Endothelial cell of umbilical vein (primary cell): ENCODE measurements at regions not wholly inside any gene's neighbourhood (a gene's known extent, or its start where the extent isn't known, plus 50 kb on each side); places are given as distances from the start of the nearest gene placed in this dataset.
A peak's percentile ranks its signal among the peaks of the same experiment; 100 is the strongest.

Experiments used
- BruUV-seq: library from RNA; stranded (reverse); fragments of 400-500 nt; replicated peaks from 2 replicates; lab custom pipeline; 2021; lab: Mats Ljungman, UMichigan
- CTCF ChIA-PET: fragments of 300-600, 350-600 bp; sonication (Branson Sonifier 250); formaldehyde crosslinking; loops from one replicate; lab custom pipeline; 2021; ENCODE audit warnings: antibody characterized with exemption, inconsistent platforms; lab: Charles Lee
- POLR2A ChIA-PET: fragments of 300-600, 350-600 bp; sonication (Branson Sonifier 250); formaldehyde crosslinking; loops from one replicate; lab custom pipeline; 2021; ENCODE audit warnings: antibody characterized with exemption, inconsistent platforms; lab: Charles Lee
- DNase-seq: peaks from one replicate; pipeline ENCODE4 v3.0.0-alpha.2; 2011; ENCODE audit warnings: low read depth, low spot score
- FAIRE-seq: peaks from 2 replicates; lab custom pipeline; 2011; peaks lifted over from hg19 to GRCh38; lab: Jason Lieb, UNC
- H2AFZ ChIP-seq: 2 replicates; pipeline ENCODE4 v1.6.0; 2012; ENCODE audit warnings: low read depth, low read length, control low read depth, inconsistent platforms
- H3K27ac ChIP-seq: 2 replicates; pipeline ENCODE4 v1.5.1; 2011; ENCODE audit warnings: low read depth, mild to moderate bottlenecking, control low read depth, low read length, moderate library complexity; ENCODE audit not compliant: insufficient read depth
- H3K27me3 ChIP-seq, 2 experiments: 2 replicates each; pipeline versions ENCODE4 v1.6.0 to v1.6.1; 2011; ENCODE audit warnings: low read length in 2 of 2, mixed read lengths in 1 of 2; ENCODE audit not compliant: control insufficient read depth in 2 of 2, insufficient read depth in 2 of 2
- H3K36me3 ChIP-seq, 2 experiments: 2 replicates in 1 of 2; 3 replicates in 1 of 2; pipeline ENCODE4 v1.5.1; 2011; ENCODE audit warnings: low read length in 2 of 2, mild to moderate bottlenecking in 1 of 2, moderate library complexity in 1 of 2; ENCODE audit not compliant: control insufficient read depth in 2 of 2, insufficient read depth in 2 of 2; ENCODE audit errors: extremely low read depth in 1 of 2
- H3K4me1 ChIP-seq: 3 replicates; pipeline ENCODE4 v1.5.1; 2011; ENCODE audit warnings: mild to moderate bottlenecking, low read length; ENCODE audit not compliant: control insufficient read depth, insufficient read depth; ENCODE audit errors: extremely low read depth
- H3K4me2 ChIP-seq: 2 replicates; pipeline ENCODE4 v1.6.1; 2011; ENCODE audit warnings: low read length, control low read depth, mixed read lengths; ENCODE audit not compliant: insufficient read depth
- H3K4me3 ChIP-seq, 3 experiments: fragments of 200-600 bp in 1 of 3; sonication (generic), shearing (Covaris generic) in 1 of 3; replicated peaks in 1 of 3; 2 replicates each; pipeline ENCODE4 v1.5.1; 2011 to 2016; ENCODE audit warnings: control low read depth in 3 of 3, low read length in 3 of 3, mild to moderate bottlenecking in 2 of 3, inconsistent platforms in 1 of 3, low read depth in 1 of 3, moderate library complexity in 1 of 3; ENCODE audit not compliant: insufficient read depth in 1 of 3
- H3K79me2 ChIP-seq: 2 replicates; pipeline ENCODE4 v1.6.0; 2012; ENCODE audit warnings: low read length, inconsistent platforms; ENCODE audit not compliant: control insufficient read depth, insufficient read depth
- H3K9ac ChIP-seq: replicated peaks from 2 replicates; pipeline ENCODE3; 2011; ENCODE audit warnings: low read length, control low read depth; ENCODE audit not compliant: insufficient read depth; ENCODE audit errors: extremely low read depth
- H3K9me1 ChIP-seq: replicated peaks from 3 replicates; pipeline ENCODE4 v1.6.0; 2011; ENCODE audit warnings: mild to moderate bottlenecking, low read length; ENCODE audit not compliant: control insufficient read depth, insufficient read depth; ENCODE audit errors: extremely low read depth
- H3K9me3 ChIP-seq: replicated peaks from 2 replicates; pipeline ENCODE4 v1.5.1; 2012; ENCODE audit warnings: low read length, inconsistent platforms; ENCODE audit not compliant: control insufficient read depth, insufficient read depth
- H4K20me1 ChIP-seq: replicated peaks from 2 replicates; pipeline ENCODE3; 2011; ENCODE audit warnings: mild to moderate bottlenecking, low read length; ENCODE audit not compliant: control insufficient read depth, insufficient read depth; ENCODE audit errors: extremely low read depth
- EZH2 ChIP-seq: IDR thresholded peaks from 2 replicates; pipeline ENCODE4 v1.6.1; 2012; ENCODE audit warnings: borderline replicate concordance, low read depth, mild to moderate bottlenecking, moderate library complexity, low read length, inconsistent platforms; ENCODE audit not compliant: severe bottlenecking
- FOS ChIP-seq: IDR thresholded peaks from 2 replicates; pipeline ENCODE4 v1.6.1; 2011; ENCODE audit warnings: mild to moderate bottlenecking, low read length, moderate library complexity, borderline replicate concordance; ENCODE audit not compliant: insufficient read depth
- GATA2 ChIP-seq: IDR thresholded peaks from 2 replicates; pipeline ENCODE4 v1.7.0; 2011; ENCODE audit warnings: low read depth, mild to moderate bottlenecking, moderate library complexity, mixed read lengths, low read length; ENCODE audit not compliant: insufficient read length, insufficient read depth
- JUN ChIP-seq: IDR thresholded peaks from 2 replicates; pipeline ENCODE4 v1.6.1; 2011; ENCODE audit warnings: borderline replicate concordance, low read depth; ENCODE audit not compliant: insufficient read length, insufficient read depth
- MYC ChIP-seq: IDR thresholded peaks from one replicate; pipeline ENCODE4 v1.6.1; 2011; ENCODE audit warnings: mild to moderate bottlenecking, low read depth, low read length
- POLR2A ChIP-seq: IDR thresholded peaks from 2 replicates; pipeline ENCODE4 v1.6.1; 2012; ENCODE audit warnings: low read depth, mild to moderate bottlenecking, control low read depth, low read length
- POLR2AphosphoS5 ChIP-seq: IDR thresholded peaks from 2 replicates; pipeline ENCODE4 v1.6.1; 2012; ENCODE audit warnings: low read depth, mild to moderate bottlenecking, control low read depth, low read length, moderate library complexity; ENCODE audit not compliant: insufficient read depth
- dilution Hi-C: fragments of 300-500 bp; cut with MboI; formaldehyde crosslinking; loops from one replicate; pipeline ENCODE4 v1.15.0; 2019; ENCODE audit warnings: low sequenced_read_pairs; ENCODE audit not compliant: extremely low pct_ligation_motif_present
- intact Hi-C: fragments of 100-400 bp; cut with micrococcal nuclease; formaldehyde crosslinking; loops from one replicate; pipeline ENCODE4 v1.10.0; 2022
- TF ChIP-seq, protein P1 (sequence below), 2 donors: IDR thresholded peaks; 1 replicate in 1 of 2; 2 replicates in 1 of 2; pipeline ENCODE4 v1.5.1; 2011; ENCODE audit warnings: low read length in 2 of 2, mild to moderate bottlenecking in 2 of 2, moderate library complexity in 2 of 2, control low read depth in 1 of 2, inconsistent platforms in 1 of 2, low read depth in 1 of 2; ENCODE audit not compliant: insufficient read depth in 1 of 2; ENCODE audit errors: extremely low read depth in 1 of 2
- TF ChIP-seq, protein P2 (sequence below): IDR thresholded peaks from 2 replicates; pipeline ENCODE4 v1.6.1; 2011; ENCODE audit not compliant: insufficient read depth, insufficient read length

DNA sequence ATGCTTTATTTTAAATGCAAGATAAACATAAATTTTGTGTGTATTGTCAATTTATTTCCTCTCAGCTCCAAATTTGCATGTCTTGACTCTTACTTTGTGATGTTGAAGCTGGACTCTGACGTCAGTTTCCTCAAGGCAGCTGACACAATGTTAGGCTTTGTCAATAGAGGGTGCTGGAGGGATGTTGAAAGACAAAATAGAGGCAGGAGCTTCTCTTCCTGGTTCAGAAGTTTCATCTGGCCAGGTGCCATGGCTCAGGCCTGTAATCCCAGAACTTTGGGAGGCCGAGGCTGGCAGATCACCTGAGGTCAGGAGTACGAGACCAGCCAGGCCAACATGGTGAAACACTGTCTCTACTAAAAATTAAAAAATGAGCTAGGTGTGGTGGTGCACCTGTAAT, 408.6 kb downstream of the GBE1 start:
- no peaks in the 10 kb centered on the region for H3K9me3 ChIP-seq
- no peaks in the 10 kb centered on the region for H3K36me3 ChIP-seq
- TF ChIP-seq FOS: no peak
- TF ChIP-seq, protein P1, sequence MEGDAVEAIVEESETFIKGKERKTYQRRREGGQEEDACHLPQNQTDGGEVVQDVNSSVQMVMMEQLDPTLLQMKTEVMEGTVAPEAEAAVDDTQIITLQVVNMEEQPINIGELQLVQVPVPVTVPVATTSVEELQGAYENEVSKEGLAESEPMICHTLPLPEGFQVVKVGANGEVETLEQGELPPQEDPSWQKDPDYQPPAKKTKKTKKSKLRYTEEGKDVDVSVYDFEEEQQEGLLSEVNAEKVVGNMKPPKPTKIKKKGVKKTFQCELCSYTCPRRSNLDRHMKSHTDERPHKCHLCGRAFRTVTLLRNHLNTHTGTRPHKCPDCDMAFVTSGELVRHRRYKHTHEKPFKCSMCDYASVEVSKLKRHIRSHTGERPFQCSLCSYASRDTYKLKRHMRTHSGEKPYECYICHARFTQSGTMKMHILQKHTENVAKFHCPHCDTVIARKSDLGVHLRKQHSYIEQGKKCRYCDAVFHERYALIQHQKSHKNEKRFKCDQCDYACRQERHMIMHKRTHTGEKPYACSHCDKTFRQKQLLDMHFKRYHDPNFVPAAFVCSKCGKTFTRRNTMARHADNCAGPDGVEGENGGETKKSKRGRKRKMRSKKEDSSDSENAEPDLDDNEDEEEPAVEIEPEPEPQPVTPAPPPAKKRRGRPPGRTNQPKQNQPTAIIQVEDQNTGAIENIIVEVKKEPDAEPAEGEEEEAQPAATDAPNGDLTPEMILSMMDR (IDR thresholded peaks at IDR 0.05; ENCODE audit: extremely low read depth in 1 of 2, insufficient read depth in 1 of 2, low read depth in 1 of 2, low read length in 2 of 2): peak; percentile 16 to 38
- no peak overlapping the region for H3K4me3 ChIP-seq
- DNase-seq: peak; percentile 85
- ChIA-PET POLR2A (no interaction called here), CTCF (interaction anchor here (0.6 to 2.2 kb wide), 41 partner anchors 9 to 781 kb away, joined by 3 to 25 read pairs (median 4); no protein-coding TSS in a partner anchor)
- no peaks in the 10 kb centered on the region for H3K4me1 ChIP-seq
- H3K4me2 ChIP-seq: no peak overlapping the region
- BruUV-seq: no TSS peak
- no peak overlapping the region for H3K27ac ChIP-seq
- dilution Hi-C loops: no loop called here
- no peaks in the 10 kb centered on the region for H3K27me3 ChIP-seq
- intact Hi-C loops: loop anchor here (1.0 to 5.0 kb wide), 5 partner anchors 119 to 408 kb away; partner anchors contain the start of gene GBE1
- no peak overlapping the region for H2AFZ ChIP-seq
- H3K79me2 ChIP-seq: no peaks in the 10 kb centered on the region
- H3K9me1 ChIP-seq: no peaks in the 10 kb centered on the region
- no peak overlapping the region for H3K9ac ChIP-seq
- H4K20me1 ChIP-seq: no peaks in the 10 kb centered on the region
- FAIRE-seq: peak; percentile 73

DNA sequence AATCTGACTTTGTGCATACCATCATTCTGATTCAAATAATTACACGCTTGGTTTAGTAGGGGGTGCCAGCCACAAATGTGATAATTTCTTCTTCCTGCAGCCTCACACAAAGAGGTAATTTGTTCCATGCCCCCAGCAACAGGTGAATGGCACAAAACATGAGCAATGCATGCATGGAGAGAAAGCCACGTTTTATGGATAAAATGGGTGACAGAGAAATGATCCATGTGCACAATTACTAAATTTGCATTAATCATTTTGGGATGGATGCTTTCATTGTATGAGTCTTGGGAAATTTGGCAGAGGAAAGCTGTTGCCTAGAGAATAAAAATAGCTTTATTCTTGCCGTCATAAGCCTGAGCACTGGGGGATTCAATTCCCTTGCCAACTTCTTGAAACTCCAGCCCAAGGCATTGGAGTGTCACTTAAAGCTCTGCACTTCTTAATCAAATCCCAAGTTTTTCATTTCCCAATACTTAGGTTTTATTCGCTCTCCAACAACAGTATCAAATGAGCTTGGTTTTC, 411.6 kb downstream of the GBE1 start:
- Histone ChIP-seq H3K9me3 (no peaks in the 10 kb centered on the region), H3K36me3 (no peaks in the 10 kb centered on the region), H3K27ac (no peak overlapping the region), H3K4me1 (no peaks in the 10 kb centered on the region), H3K4me2 (no peak overlapping the region), H3K79me2 (no peaks in the 10 kb centered on the region), H3K9ac (no peak overlapping the region), H4K20me1 (no peaks in the 10 kb centered on the region), H3K4me3 (no peak overlapping the region), H2AFZ (no peak overlapping the region), H3K27me3 (no peaks in the 10 kb centered on the region), H3K9me1 (no peaks in the 10 kb centered on the region)
- DNase-seq (no peak), FAIRE-seq (no peak)
- POLR2A ChIA-PET: no interaction called here
- dilution Hi-C loops: no loop called here
- no peak for TF ChIP-seq JUN
- TF ChIP-seq, protein P2, sequence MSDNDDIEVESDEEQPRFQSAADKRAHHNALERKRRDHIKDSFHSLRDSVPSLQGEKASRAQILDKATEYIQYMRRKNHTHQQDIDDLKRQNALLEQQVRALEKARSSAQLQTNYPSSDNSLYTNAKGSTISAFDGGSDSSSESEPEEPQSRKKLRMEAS: no peak
- TF ChIP-seq MYC: no peak
- TF ChIP-seq POLR2A: no peak
- no peak for TF ChIP-seq FOS
- no peak for TF ChIP-seq GATA2
- no peak for TF ChIP-seq POLR2AphosphoS5
- TF ChIP-seq, protein P1 (IDR thresholded peaks at IDR 0.05; ENCODE audit: extremely low read depth in 1 of 2, insufficient read depth in 1 of 2, low read depth in 1 of 2, low read length in 2 of 2): no peak
- TF ChIP-seq EZH2: no peak
- CTCF ChIA-PET: interaction anchor here (1.0 to 4.0 kb wide), 4 partner anchors 11 to 1433 kb away, joined by 3 to 22 read pairs (median 5); no protein-coding TSS in a partner anchor
- no TSS peak for BruUV-seq
- intact Hi-C loops: loop anchor here (5.0 kb wide), 3 partner anchors 122 to 232 kb away; no protein-coding TSS in a partner anchor
